ENCODE measurements at regions not wholly inside any gene's neighbourhood (a gene's known extent, or its start where the extent isn't known, plus 50 kb on each side); places are given as distances from the start of the nearest gene placed in this dataset.

DNA sequence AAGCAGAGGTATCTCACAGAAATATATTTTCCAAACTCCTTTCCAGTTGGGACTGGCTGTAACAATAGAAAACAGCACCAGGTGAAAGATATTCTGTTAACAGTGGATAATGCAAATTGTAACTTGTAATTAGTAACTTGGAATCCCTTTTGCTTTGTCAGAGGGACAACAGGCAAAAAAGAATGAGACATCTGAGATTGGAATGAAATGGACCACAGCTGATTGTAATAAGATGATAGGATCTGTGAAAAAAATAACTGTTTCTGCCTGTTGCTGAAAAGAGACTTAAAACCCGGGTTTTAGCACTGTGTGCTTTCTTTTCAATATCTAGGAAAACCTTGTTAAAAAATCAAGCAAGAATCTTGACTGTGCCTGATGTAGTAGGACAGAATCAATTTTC is 655.7 kb downstream of the METTL15 start:
- TF ChIP-seq, protein P1, sequence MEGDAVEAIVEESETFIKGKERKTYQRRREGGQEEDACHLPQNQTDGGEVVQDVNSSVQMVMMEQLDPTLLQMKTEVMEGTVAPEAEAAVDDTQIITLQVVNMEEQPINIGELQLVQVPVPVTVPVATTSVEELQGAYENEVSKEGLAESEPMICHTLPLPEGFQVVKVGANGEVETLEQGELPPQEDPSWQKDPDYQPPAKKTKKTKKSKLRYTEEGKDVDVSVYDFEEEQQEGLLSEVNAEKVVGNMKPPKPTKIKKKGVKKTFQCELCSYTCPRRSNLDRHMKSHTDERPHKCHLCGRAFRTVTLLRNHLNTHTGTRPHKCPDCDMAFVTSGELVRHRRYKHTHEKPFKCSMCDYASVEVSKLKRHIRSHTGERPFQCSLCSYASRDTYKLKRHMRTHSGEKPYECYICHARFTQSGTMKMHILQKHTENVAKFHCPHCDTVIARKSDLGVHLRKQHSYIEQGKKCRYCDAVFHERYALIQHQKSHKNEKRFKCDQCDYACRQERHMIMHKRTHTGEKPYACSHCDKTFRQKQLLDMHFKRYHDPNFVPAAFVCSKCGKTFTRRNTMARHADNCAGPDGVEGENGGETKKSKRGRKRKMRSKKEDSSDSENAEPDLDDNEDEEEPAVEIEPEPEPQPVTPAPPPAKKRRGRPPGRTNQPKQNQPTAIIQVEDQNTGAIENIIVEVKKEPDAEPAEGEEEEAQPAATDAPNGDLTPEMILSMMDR (IDR thresholded peaks at IDR 0.05; ENCODE audit: extremely low read depth in 1 of 2, insufficient read depth in 1 of 2, low read depth in 1 of 2, low read length in 2 of 2), result no peak
- TF ChIP-seq JUN (IDR thresholded peaks at IDR 0.05; ENCODE audit: borderline replicate concordance, insufficient read depth, insufficient read length, low read depth) (no peak), POLR2A (IDR thresholded peaks at IDR 0.05; ENCODE audit: low read depth, low read length) (no peak), EZH2 (IDR thresholded peaks at IDR 0.05; ENCODE audit: borderline replicate concordance, low read depth, low read length, severe bottlenecking) (no peak), MYC (IDR thresholded peaks at IDR 0.05; ENCODE audit: low read depth, low read length) (no peak), FOS (IDR thresholded peaks at IDR 0.05; ENCODE audit: borderline replicate concordance, insufficient read depth, low read length) (no peak), POLR2AphosphoS5 (IDR thresholded peaks at IDR 0.05; ENCODE audit: insufficient read depth, low read depth, low read length) (no peak)
